ENCODE measurements at regions not wholly inside any gene's neighbourhood (a gene's known extent, or its start where the extent isn't known, plus 50 kb on each side); places are given as distances from the start of the nearest gene placed in this dataset.

- no peak for DNase-seq (ENCODE audit: low spot score)
- peak; percentile 11 for ATAC-seq
Measured at GRCh38 chr13:24006520-24007248, 109.4 kb upstream of the C1QTNF9B start.

GRCh38 chr13:24007979-24008620 lies 110.8 kb upstream of the C1QTNF9B start:
- DNase-seq (ENCODE audit: low spot score) (no peak), ATAC-seq (peak; percentile 31)

- peak; percentile 30 for ATAC-seq
Measured at GRCh38 chr13:24008679-24009078, 111.4 kb upstream of the C1QTNF9B start.

GRCh38 chr13:24011266-24011665 lies 114.0 kb upstream of the C1QTNF9B start:
- peak; percentile 14 for ATAC-seq
- DNase-seq (ENCODE audit: low spot score): no peak

More at GRCh38 chr13:24008679-24009078, 111.4 kb upstream of the C1QTNF9B start:
- DNase-seq (ENCODE audit: low spot score): no peak

- DNase-seq (ENCODE audit: low spot score) (no peak), ATAC-seq (peak; percentile 17)
Measured at GRCh38 chr13:24012648-24013047, 115.3 kb upstream of the C1QTNF9B start.

- no peak for DNase-seq (ENCODE audit: low spot score)
- no peak for ATAC-seq
Measured at GRCh38 chr13:24013189-24013588, 115.9 kb upstream of the C1QTNF9B start.

GRCh38 chr13:24016046-24016445 lies 118.7 kb upstream of the C1QTNF9B start:
- no peak for DNase-seq (ENCODE audit: low spot score)
- ATAC-seq: no peak

GRCh38 chr13:24022568-24022967 lies 125.3 kb upstream of the C1QTNF9B start:
- ATAC-seq (no peak), DNase-seq (ENCODE audit: low spot score) (no peak)

- ATAC-seq: no peak
- no peak for DNase-seq (ENCODE audit: low spot score)
Measured at GRCh38 chr13:24023073-24023472, 125.8 kb upstream of the C1QTNF9B start.

DNA sequence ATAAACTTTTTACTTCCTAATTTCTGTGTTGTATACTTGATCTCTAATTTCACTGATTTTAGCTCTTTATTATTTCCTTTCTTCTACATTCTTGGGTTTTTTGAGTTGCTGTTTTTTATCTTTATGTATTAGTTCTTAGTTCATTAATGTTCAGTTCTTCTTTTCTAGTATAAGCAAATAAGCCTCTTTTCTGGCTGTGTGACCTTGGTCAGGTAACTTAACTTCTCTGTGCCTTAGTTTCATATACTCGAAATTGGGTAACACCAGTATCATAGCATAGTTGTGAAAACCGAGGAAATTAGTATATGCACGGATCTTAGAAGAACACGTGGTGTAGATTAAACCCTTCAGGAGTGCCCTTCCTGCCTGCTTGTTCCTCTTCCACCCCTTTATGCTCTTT lies 130.2 kb upstream of the C1QTNF9B start:
- no peak for ATAC-seq
- no peak for DNase-seq (ENCODE audit: low spot score)

DNA sequence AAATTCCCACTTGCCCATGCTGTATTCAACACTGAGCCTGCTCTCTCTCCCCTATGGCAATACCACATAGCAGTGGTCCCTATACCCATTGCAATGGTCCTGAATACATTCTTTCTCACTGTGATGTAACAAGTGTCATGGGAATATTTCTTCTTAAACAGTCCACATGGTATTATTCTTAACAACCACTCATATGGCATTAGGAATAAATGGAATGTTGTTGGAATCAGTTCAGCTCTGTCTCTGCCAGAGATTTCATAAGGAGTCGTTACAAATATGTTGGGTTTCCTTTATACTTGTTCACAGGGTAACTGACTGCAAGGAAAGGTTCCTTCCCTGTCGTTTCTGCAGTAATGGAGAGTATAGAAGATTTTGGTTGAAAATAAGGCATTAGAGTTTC lies 128.3 kb upstream of the SPATA13 start:
- DNase-seq (ENCODE audit: low spot score) (no peak), ATAC-seq (peak; percentile 33)

DNA sequence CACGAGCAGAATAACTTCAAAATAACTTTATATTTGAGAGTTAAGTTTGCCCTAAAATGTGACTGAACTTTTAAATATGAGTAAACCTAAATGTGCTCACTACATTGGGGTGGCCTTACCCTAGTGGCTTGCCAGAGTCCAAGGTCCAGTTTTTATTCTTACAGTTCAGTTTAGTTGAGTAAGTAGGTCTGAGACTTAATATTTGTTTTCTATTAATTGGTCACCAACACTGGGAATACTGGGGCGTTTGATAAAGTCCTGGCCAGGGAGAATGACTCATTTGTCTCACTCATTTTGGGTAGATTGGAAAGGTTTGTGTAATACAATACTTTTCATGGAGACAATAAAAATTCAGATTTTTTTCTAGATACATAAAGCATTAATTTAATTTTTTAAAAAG lies 127.8 kb upstream of the SPATA13 start:
- ATAC-seq (peak; percentile 83), DNase-seq (ENCODE audit: low spot score) (peak; percentile 58)

GRCh38 chr13:24033527-24034302 lies 126.8 kb upstream of the SPATA13 start:
- DNase-seq (ENCODE audit: low spot score): peak; percentile 81
- ATAC-seq: peak; percentile 86

DNA sequence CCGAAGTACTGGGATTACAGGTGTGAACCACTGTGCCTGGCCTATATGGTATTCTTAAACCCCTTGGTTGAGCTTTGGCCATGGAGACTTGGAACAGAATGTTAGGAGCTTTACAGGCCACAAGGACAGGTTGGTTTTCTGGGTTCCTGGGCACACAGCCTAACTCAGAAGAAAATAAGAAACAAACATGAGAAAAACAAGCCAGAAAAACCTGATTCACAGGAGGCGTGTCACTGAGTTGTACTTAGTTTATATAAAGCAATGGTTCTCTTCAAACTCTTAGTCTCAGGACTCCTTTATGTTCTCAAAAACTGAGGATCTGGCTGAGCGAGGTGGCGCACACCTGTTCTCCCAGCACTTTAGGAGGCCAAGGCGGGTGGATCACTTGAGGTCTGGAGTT lies 125.1 kb upstream of the SPATA13 start:
- DNase-seq (ENCODE audit: low spot score) (no peak), ATAC-seq (no peak)

GRCh38 chr13:24036115-24036514 lies 124.4 kb upstream of the SPATA13 start:
- ATAC-seq: no peak
- DNase-seq (ENCODE audit: low spot score): no peak

- DNase-seq (ENCODE audit: low spot score) (no peak), ATAC-seq (no peak)
Measured at GRCh38 chr13:24038405-24038804, 122.1 kb upstream of the SPATA13 start.

GRCh38 chr13:24038841-24039330 lies 121.6 kb upstream of the SPATA13 start:
- peak; percentile 29 for ATAC-seq
- DNase-seq (ENCODE audit: low spot score): no peak

DNA sequence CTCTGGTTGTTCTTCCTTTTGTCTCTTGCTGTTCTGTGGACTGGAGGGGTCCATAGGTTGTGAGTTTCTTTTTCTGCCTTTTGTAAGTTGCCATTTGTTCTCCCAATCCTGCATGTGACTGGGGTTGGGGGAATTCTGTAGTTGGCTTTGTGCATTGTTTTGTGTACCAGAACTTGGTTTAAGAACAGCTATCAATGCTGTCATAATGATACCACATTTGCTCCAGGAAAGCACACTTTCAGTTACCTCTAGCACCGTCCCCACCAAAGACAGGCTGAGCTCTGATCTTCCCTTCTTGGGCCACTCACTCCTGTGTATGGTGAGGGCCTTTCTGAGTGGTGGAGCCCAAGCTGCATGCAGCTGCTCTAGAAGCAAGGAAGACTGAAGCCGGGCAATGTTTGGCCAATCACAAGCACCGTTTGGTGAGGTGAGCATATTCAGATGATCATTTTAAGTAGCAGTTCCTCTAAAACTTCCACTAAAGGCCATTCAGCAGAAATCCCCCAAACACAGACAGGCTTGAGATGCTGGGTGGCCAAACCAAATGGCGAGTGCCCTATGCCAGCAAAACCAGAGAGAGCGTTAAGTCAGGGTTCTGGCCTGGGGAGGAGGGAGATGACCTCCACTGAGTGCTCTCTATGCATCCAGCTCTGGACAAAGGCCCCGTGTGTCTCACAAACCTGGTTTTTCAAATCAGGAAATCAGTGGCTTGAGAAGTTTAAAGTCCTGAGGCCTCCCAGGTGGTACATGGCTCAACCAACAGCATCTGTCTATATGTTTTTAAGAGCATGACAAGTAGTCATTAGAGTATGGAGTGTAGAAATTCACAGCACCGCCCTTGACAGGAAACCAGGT lies 120.7 kb upstream of the SPATA13 start:
- no peak for ATAC-seq
- no peak for DNase-seq (ENCODE audit: low spot score)

DNA sequence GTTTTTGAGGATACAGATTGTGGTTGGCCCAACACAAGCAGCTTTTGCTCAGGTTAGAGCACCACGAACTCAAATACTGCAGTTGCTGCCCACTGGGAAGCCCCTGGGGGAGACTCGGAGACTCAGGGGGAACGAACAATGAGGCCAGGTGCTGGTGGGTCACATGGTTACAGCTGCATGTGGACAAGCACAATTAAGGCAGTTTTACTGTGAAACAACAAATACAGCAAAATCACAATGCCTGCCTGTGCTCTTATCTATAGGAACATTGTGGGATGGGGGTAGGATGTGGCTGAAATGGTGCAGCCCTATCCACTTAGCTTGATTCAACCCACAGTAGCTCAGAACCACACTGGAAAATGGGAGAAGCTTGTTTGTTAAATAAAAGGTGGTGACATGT lies 119.7 kb upstream of the SPATA13 start:
- ATAC-seq (no peak), DNase-seq (ENCODE audit: low spot score) (no peak)

- ATAC-seq (no peak), DNase-seq (ENCODE audit: low spot score) (no peak)
Measured at GRCh38 chr13:24041651-24042225, 118.8 kb upstream of the SPATA13 start.

Data from left lobe of liver (tissue), 2 donors.